GM12878 (cell line): ENCODE measurements at regions not wholly inside any gene's neighbourhood (a gene's known extent, or its start where the extent isn't known, plus 50 kb on each side); places are given as distances from the start of the nearest gene placed in this dataset.

Experiments
- ATAC-seq: fragments of 200-7000 bp; cut with Tn5 transposase; 3 replicates; pipeline ENCODE4 v1.9.1; 2020; ENCODE audit warnings: mild to moderate bottlenecking, moderate library complexity
- BruUV-seq: library from RNA; stranded (reverse); fragments of 400-500 nt; replicated peaks from 2 replicates; lab custom pipeline; 2021; lab: Mats Ljungman, UMichigan
- CTCF ChIA-PET: fragments of 300-600 bp; sonication (Branson Sonifier 250); formaldehyde crosslinking; extraction: SDS; loops from one replicate; lab custom pipeline; 2021; ENCODE audit warnings: inconsistent platforms; lab: Yijun Ruan, JAX
- POLR2A ChIA-PET: fragments of 350-600 bp; formaldehyde crosslinking; extraction: SDS; loops from one replicate; lab custom pipeline; 2021; ENCODE audit warnings: inconsistent platforms; lab: Charles Lee
- RAD21 ChIA-PET: fragments of 300-600 bp; sonication (Branson Sonifier 250); formaldehyde crosslinking; loops from one replicate; lab custom pipeline; 2023; ENCODE audit warnings: antibody characterized with exemption; ENCODE audit not compliant: unreplicated experiment; lab: Charles Lee
- SMC1A ChIA-PET: fragments of 300-600 bp; sonication (Branson Sonifier 250); formaldehyde crosslinking; loops from one replicate; lab custom pipeline; 2023; ENCODE audit not compliant: unreplicated experiment, uncharacterized antibody; lab: Charles Lee
- DNase-seq: peaks from one replicate; pipeline ENCODE4 v3.0.0-alpha.2; 2011; ENCODE audit warnings: low read depth, low spot score
- FAIRE-seq: peaks from 3 replicates; lab custom pipeline; 2011; peaks lifted over from hg19 to GRCh38; lab: Jason Lieb, UNC
- H2AFZ ChIP-seq: 2 replicates; pipeline ENCODE4 v1.6.0; 2011; ENCODE audit warnings: low read depth, low read length, control low read depth; ENCODE audit not compliant: control insufficient read depth
- H3K27ac ChIP-seq: 2 replicates; pipeline ENCODE4 v1.5.1; 2011; ENCODE audit warnings: control low read depth; ENCODE audit not compliant: control insufficient read depth, insufficient read depth
- H3K27me3 ChIP-seq, 2 experiments: replicated peaks in 1 of 2; 2 replicates each; pipeline versions ENCODE4 v1.6.0 to v1.6.1; 2011; ENCODE audit warnings: low read length in 1 of 2; ENCODE audit not compliant: control insufficient read depth in 2 of 2, insufficient read depth in 2 of 2
- H3K36me3 ChIP-seq, 2 experiments: 2 replicates each; pipeline ENCODE4 v1.5.1; 2011; ENCODE audit warnings: low read length in 1 of 2; ENCODE audit not compliant: control insufficient read depth in 2 of 2, insufficient read depth in 2 of 2
- H3K4me1 ChIP-seq: 2 replicates; pipeline ENCODE4 v1.6.1; 2011; ENCODE audit warnings: mild to moderate bottlenecking, low read length, moderate library complexity, mixed read lengths; ENCODE audit not compliant: control insufficient read depth, insufficient read depth
- H3K4me2 ChIP-seq: 2 replicates; pipeline ENCODE4 v1.6.0; 2011; ENCODE audit warnings: control low read depth; ENCODE audit not compliant: control insufficient read depth, insufficient read depth
- H3K4me3 ChIP-seq: fragments of 200-600 bp; sonication (generic); 2 replicates; pipeline ENCODE4 v1.5.1; 2016
- H3K79me2 ChIP-seq: 2 replicates; pipeline ENCODE4 v1.6.0; 2011; ENCODE audit warnings: low read length; ENCODE audit not compliant: control insufficient read depth, insufficient read depth
- H3K9ac ChIP-seq: 2 replicates; pipeline ENCODE4 v1.8.0; 2011; ENCODE audit warnings: low read length, control low read depth, mixed read lengths; ENCODE audit not compliant: control insufficient read depth, insufficient read depth
- H3K9me3 ChIP-seq: replicated peaks from 3 replicates; pipeline ENCODE4 v1.5.1; 2011; ENCODE audit warnings: mild to moderate bottlenecking, low read length; ENCODE audit not compliant: control insufficient read depth, insufficient read depth
- H4K20me1 ChIP-seq: 2 replicates; pipeline ENCODE4 v1.6.0; 2011; ENCODE audit not compliant: control insufficient read depth, insufficient read depth
- CBX3 ChIP-seq: fragments of 200-600 bp; sonication (generic); IDR thresholded peaks from 2 replicates; pipeline ENCODE4 v1.6.1; 2016; ENCODE audit warnings: low read depth, borderline replicate concordance
- CHD1 ChIP-seq: IDR thresholded peaks from 2 replicates; pipeline ENCODE4 v1.6.1; 2012; ENCODE audit warnings: low read depth, low read length, improper control_type of control experiment
- EED ChIP-seq: sonication (generic); IDR thresholded peaks from 2 replicates; pipeline ENCODE4 v1.6.1; 2016; ENCODE audit warnings: antibody characterized with exemption, low read depth
- JUNB ChIP-seq: IDR thresholded peaks from 2 replicates; pipeline ENCODE4 v1.6.1; 2016; ENCODE audit warnings: antibody characterized with exemption, mild to moderate bottlenecking
- KDM1A ChIP-seq: fragments of 200-600 bp; sonication (generic); IDR thresholded peaks from 2 replicates; pipeline ENCODE4 v1.6.1; 2016; ENCODE audit warnings: borderline replicate concordance
- NBN ChIP-seq: fragments of 450-650 bp; IDR thresholded peaks from 2 replicates; pipeline ENCODE4 v1.6.1; 2016
- SMAD5 ChIP-seq: IDR thresholded peaks from 2 replicates; pipeline ENCODE4 v1.6.1; 2016; ENCODE audit warnings: antibody characterized with exemption, low read depth
- SPI1 ChIP-seq: IDR thresholded peaks from 2 replicates; pipeline ENCODE4 v1.6.1; 2011; ENCODE audit warnings: low read depth, mild to moderate bottlenecking, low read length, moderate library complexity, borderline replicate concordance; ENCODE audit not compliant: insufficient read depth
- STAT1 ChIP-seq: fragments of 450-650 bp; conservative IDR thresholded peaks from 2 replicates; pipeline ENCODE4 v1.6.1; 2014; ENCODE audit warnings: antibody characterized with exemption, mild to moderate bottlenecking
- ZNF24 ChIP-seq: fragments of 450-650 bp; IDR thresholded peaks from 2 replicates; pipeline ENCODE4 v1.6.1; 2017; ENCODE audit warnings: antibody characterized with exemption, mild to moderate bottlenecking
- ZNF274 ChIP-seq: IDR thresholded peaks from one replicate; pipeline ENCODE4 v1.8.0; 2011; ENCODE audit not compliant: insufficient read length, insufficient read depth
- WGBS: methylation state at CpG from one replicate; pipeline ENCODE4 v1.1.6; 2016; ENCODE audit warnings: low lambda C conversion rate; ENCODE audit not compliant: insufficient replicate concordance, insufficient coverage; ENCODE audit errors: missing lambda C conversion rate; 5-methylcytosine and 5-hydroxymethylcytosine counted together
- in situ Hi-C: fragments of 300-500 bp; cut with MboI; formaldehyde crosslinking; loops from 9 replicates; pipeline ENCODE4 v1.14.3; 2018; ENCODE audit warnings: mixed read lengths
- intact Hi-C: fragments of 100-400 bp; cut with micrococcal nuclease; formaldehyde crosslinking; loops from one replicate; pipeline ENCODE4 v1.14.2; 2022; ENCODE audit not compliant: unreplicated experiment
- TF ChIP-seq, protein P1 (sequence below): fragments of 450-650 bp; IDR thresholded peaks from 2 replicates; pipeline ENCODE4 v1.6.1; 2017; ENCODE audit warnings: mild to moderate bottlenecking, moderate library complexity
- TF ChIP-seq, protein P2 (sequence below): fragments of 450-650 bp; IDR thresholded peaks from 2 replicates; pipeline ENCODE4 v1.6.1; 2018; ENCODE audit warnings: borderline replicate concordance, mild to moderate bottlenecking; ENCODE audit not compliant: partially characterized antibody

DNA sequence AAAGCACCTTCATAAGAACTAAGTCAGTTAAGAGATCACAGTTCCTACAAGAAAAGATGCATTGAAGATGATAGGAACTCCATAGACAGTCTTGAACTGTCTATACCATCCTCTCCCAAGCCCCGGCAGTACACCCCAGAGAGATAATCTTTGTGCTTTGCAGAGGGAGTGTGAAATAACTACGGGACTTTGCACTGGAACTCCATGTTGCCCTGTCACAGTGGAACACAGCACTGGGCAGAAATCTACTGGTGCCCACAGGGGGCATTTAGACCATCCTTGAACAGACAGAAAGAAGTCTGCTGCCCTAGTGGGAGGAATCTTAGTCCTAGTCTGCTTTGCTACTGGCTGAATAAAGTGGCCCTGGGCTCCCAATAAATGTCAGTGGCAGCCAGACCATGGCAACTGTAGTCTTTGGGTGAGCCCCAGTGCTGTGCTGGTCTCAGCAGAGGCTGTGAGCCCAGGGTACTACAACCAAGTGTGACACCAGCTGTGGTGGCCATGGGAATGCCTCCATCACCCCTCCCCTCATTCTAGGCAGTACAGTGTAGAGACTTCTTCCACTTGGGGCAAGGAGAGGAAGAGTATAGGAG lies 107.7 kb upstream of the TMEM168 start (continued):
- TF ChIP-seq, protein P1, sequence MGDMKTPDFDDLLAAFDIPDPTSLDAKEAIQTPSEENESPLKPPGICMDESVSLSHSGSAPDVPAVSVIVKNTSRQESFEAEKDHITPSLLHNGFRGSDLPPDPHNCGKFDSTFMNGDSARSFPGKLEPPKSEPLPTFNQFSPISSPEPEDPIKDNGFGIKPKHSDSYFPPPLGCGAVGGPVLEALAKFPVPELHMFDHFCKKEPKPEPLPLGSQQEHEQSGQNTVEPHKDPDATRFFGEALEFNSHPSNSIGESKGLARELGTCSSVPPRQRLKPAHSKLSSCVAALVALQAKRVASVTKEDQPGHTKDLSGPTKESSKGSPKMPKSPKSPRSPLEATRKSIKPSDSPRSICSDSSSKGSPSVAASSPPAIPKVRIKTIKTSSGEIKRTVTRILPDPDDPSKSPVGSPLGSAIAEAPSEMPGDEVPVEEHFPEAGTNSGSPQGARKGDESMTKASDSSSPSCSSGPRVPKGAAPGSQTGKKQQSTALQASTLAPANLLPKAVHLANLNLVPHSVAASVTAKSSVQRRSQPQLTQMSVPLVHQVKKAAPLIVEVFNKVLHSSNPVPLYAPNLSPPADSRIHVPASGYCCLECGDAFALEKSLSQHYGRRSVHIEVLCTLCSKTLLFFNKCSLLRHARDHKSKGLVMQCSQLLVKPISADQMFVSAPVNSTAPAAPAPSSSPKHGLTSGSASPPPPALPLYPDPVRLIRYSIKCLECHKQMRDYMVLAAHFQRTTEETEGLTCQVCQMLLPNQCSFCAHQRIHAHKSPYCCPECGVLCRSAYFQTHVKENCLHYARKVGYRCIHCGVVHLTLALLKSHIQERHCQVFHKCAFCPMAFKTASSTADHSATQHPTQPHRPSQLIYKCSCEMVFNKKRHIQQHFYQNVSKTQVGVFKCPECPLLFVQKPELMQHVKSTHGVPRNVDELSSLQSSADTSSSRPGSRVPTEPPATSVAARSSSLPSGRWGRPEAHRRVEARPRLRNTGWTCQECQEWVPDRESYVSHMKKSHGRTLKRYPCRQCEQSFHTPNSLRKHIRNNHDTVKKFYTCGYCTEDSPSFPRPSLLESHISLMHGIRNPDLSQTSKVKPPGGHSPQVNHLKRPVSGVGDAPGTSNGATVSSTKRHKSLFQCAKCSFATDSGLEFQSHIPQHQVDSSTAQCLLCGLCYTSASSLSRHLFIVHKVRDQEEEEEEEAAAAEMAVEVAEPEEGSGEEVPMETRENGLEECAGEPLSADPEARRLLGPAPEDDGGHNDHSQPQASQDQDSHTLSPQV = no peak
- TF ChIP-seq CHD1 (no peak), ZNF24 (no peak), STAT1 (no peak), JUNB (no peak), SMAD5 (no peak)

DNA sequence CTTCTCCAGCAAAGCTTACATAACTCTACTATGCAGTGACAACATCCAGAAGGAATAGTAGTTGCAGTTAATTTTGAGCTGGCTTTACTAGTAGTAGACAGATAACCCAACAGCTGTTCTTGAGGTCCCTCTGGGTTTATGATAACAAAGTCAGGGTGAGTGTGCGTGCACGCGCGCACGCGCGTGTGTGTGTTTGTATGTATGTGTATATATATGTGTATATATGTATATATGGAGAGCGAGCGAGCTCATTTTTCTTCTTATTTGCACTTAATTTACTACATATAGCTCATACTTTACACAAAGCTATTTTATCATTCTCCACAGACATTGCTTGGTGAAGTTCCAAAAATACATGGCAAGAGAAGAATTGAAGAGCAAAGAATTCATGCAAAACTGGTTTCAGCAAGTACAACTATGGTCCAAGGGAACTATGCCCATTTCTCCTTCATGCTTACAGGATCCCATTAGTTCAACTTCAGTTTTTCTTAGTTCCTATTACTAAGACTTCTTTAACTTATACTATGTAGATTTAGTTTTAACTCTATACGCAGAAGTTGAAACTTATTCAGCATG lies 105.9 kb upstream of the TMEM168 start:
- ATAC-seq (no peak), FAIRE-seq (no peak), DNase-seq (no peak)
- no peaks in the 10 kb centered on the region for H4K20me1 ChIP-seq
- no peak overlapping the region for H3K27ac ChIP-seq
- intact Hi-C loops (loop anchor here (5.0 to 10.0 kb wide), 4 partner anchors 74 to 1161 kb away; no protein-coding TSS in a partner anchor), in situ Hi-C loops (loop anchor here (25.0 kb wide), 1 partner anchor 1134 kb away; no protein-coding TSS in a partner anchor)
- H3K79me2 ChIP-seq = no peaks in the 10 kb centered on the region
- no peak overlapping the region for H2AFZ ChIP-seq
- no peak overlapping the region for H3K9ac ChIP-seq
- H3K4me3 ChIP-seq = no peak overlapping the region
- ChIA-PET CTCF (interaction anchor here (0.6 to 5.0 kb wide), 6 partner anchors 9 to 346 kb away, joined by 3 to 46 read pairs (median 3); no protein-coding TSS in a partner anchor), POLR2A (no interaction called here), RAD21 (interaction anchor here (1.5 to 1.9 kb wide), 2 partner anchors 343 to 346 kb away, joined by 5 to 7 read pairs; no protein-coding TSS in a partner anchor), SMC1A (interaction anchor here (0.6 to 3.3 kb wide), 6 partner anchors 14 to 346 kb away, joined by 3 to 13 read pairs (median 5); no protein-coding TSS in a partner anchor)
- H3K36me3 ChIP-seq = no peaks in the 10 kb centered on the region; a peak in 1 of 4 replicates
- TF ChIP-seq CBX3 (no peak), EED (no peak), ZNF274 (no peak), NBN (no peak), SPI1 (no peak), KDM1A (no peak)
- TF ChIP-seq, protein P2, sequence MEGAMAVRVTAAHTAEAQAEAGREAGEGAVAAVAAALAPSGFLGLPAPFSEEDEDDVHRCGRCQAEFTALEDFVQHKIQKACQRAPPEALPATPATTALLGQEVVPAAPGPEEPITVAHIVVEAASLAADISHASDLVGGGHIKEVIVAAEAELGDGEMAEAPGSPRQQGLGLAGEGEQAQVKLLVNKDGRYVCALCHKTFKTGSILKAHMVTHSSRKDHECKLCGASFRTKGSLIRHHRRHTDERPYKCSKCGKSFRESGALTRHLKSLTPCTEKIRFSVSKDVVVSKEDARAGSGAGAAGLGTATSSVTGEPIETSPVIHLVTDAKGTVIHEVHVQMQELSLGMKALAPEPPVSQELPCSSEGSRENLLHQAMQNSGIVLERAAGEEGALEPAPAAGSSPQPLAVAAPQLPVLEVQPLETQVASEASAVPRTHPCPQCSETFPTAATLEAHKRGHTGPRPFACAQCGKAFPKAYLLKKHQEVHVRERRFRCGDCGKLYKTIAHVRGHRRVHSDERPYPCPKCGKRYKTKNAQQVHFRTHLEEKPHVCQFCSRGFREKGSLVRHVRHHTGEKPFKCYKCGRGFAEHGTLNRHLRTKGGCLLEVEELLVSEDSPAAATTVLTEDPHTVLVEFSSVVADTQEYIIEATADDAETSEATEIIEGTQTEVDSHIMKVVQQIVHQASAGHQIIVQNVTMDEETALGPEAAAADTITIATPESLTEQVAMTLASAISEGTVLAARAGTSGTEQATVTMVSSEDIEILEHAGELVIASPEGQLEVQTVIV = no peak
- 98% methylated on average over 10 of the region's 10 CpGs for WGBS
- no peaks in the 10 kb centered on the region for H3K27me3 ChIP-seq
- no peaks in the 10 kb centered on the region for H3K4me1 ChIP-seq
- no peaks in the 10 kb centered on the region for H3K9me3 ChIP-seq
- BruUV-seq = no TSS peak
- H3K4me2 ChIP-seq = no peak overlapping the region
